RWPE2 (cell line): ENCODE measurements at regions not wholly inside any gene's neighbourhood (a gene's known extent, or its start where the extent isn't known, plus 50 kb on each side); places are given as distances from the start of the nearest gene placed in this dataset.

Experiments used
- ATAC-seq: fragments of 200-7000 bp; cut with Tn5 transposase; 3 replicates; pipeline ENCODE4 v1.9.1; 2021; ENCODE audit warnings: low read depth
- DNase-seq: peaks from one replicate; pipeline ENCODE4 v3.0.0-alpha.2; 2020; ENCODE audit warnings: low spot score
- H3K27ac ChIP-seq: fragments of 450-650 bp; 2 replicates; pipeline ENCODE4 v1.5.1; 2017; ENCODE audit warnings: mild to moderate bottlenecking; ENCODE audit not compliant: poor library complexity, severe bottlenecking
- H3K27me3 ChIP-seq: fragments of 250-450 bp; sonication (Bioruptor Pico); 2 replicates; pipeline ENCODE4 v1.5.1; 2021; ENCODE audit warnings: mild to moderate bottlenecking, moderate library complexity; ENCODE audit not compliant: insufficient read depth, poor library complexity, severe bottlenecking
- H3K36me3 ChIP-seq: fragments of 250-450 bp; sonication (Bioruptor Pico); 2 replicates; pipeline ENCODE4 v1.5.1; 2020; ENCODE audit warnings: low read depth, mild to moderate bottlenecking, moderate library complexity
- H3K4me1 ChIP-seq: fragments of 250-450 bp; sonication (Bioruptor Pico); 2 replicates; pipeline ENCODE4 v1.5.1; 2021; ENCODE audit warnings: mild to moderate bottlenecking, moderate library complexity; ENCODE audit not compliant: insufficient read depth, poor library complexity, severe bottlenecking
- H3K4me3 ChIP-seq: fragments of 250-450 bp; sonication (Bioruptor Pico); 2 replicates; pipeline ENCODE4 v1.5.1; 2021; ENCODE audit warnings: mild to moderate bottlenecking, moderate library complexity; ENCODE audit not compliant: severe bottlenecking
- H3K9me3 ChIP-seq: fragments of 250-450 bp; sonication (Bioruptor Pico); 2 replicates; pipeline ENCODE4 v1.5.1; 2021; ENCODE audit warnings: mild to moderate bottlenecking, moderate library complexity; ENCODE audit not compliant: severe bottlenecking
- CTCF ChIP-seq: fragments of 450-650 bp; IDR thresholded peaks from one replicate; pipeline ENCODE4 v1.5.1; 2017; ENCODE audit warnings: mild to moderate bottlenecking, moderate library complexity; ENCODE audit not compliant: poor library complexity, severe bottlenecking

- no peak overlapping the region for H3K27ac ChIP-seq
- TF ChIP-seq CTCF: no peak
- DNase-seq: no peak
- ATAC-seq: no peak
- H3K4me1 ChIP-seq: no peaks in the 10 kb centered on the region
- H3K9me3 ChIP-seq: no peaks in the 10 kb centered on the region
- no peak overlapping the region for H3K4me3 ChIP-seq
- H3K27me3 ChIP-seq: no peaks in the 10 kb centered on the region
- H3K36me3 ChIP-seq: no peaks in the 10 kb centered on the region
Measured at GRCh38 chr19:31911577-31911976, 433.8 kb upstream of the ZNF507 start.

- Histone ChIP-seq H3K4me1 (no peaks in the 10 kb centered on the region), H3K27ac (no peak overlapping the region), H3K36me3 (no peaks in the 10 kb centered on the region), H3K27me3 (no peaks in the 10 kb centered on the region), H3K9me3 (no peaks in the 10 kb centered on the region), H3K4me3 (no peak overlapping the region)
- DNase-seq (no peak), ATAC-seq (no peak)
- TF ChIP-seq CTCF: no peak
Measured at GRCh38 chr19:31913103-31913661, 432.2 kb upstream of the ZNF507 start.

GRCh38 chr19:31930401-31930800 is 415.0 kb upstream of the ZNF507 start:
- no peaks in the 10 kb centered on the region for H3K9me3 ChIP-seq
- no peak for TF ChIP-seq CTCF
- H3K4me1 ChIP-seq: no peaks in the 10 kb centered on the region
- H3K27me3 ChIP-seq: no peaks in the 10 kb centered on the region
- H3K4me3 ChIP-seq: no peak overlapping the region
- H3K36me3 ChIP-seq: no peaks in the 10 kb centered on the region
- no peak for ATAC-seq
- no peak overlapping the region for H3K27ac ChIP-seq
- DNase-seq: no peak

GRCh38 chr19:31937983-31938382 is 407.4 kb upstream of the ZNF507 start:
- Histone ChIP-seq H3K4me3 (no peak overlapping the region), H3K9me3 (no peaks in the 10 kb centered on the region), H3K27ac (no peak overlapping the region), H3K36me3 (no peaks in the 10 kb centered on the region), H3K27me3 (peaks cover 3% of the 10 kb centered on the region), H3K4me1 (no peaks in the 10 kb centered on the region)
- no peak for ATAC-seq
- no peak for DNase-seq
- TF ChIP-seq CTCF: no peak

GRCh38 chr19:31938675-31939074 is 406.7 kb upstream of the ZNF507 start:
- ATAC-seq (no peak), DNase-seq (no peak)
- no peak overlapping the region for H3K4me3 ChIP-seq
- no peaks in the 10 kb centered on the region for H3K9me3 ChIP-seq
- H3K27me3 ChIP-seq: peaks cover 10% of the 10 kb centered on the region
- no peaks in the 10 kb centered on the region for H3K4me1 ChIP-seq
- H3K36me3 ChIP-seq: no peaks in the 10 kb centered on the region
- H3K27ac ChIP-seq: no peak overlapping the region
- TF ChIP-seq CTCF: no peak
